ENCODE measurements at regions not wholly inside any gene's neighbourhood (a gene's known extent, or its start where the extent isn't known, plus 50 kb on each side); places are given as distances from the start of the nearest gene placed in this dataset.

GRCh38 chr1:30814292-30814691 lies 56.7 kb upstream of the LAPTM5 start (continued):
- TF ChIP-seq HSF1 (IDR thresholded peaks at IDR 0.05; ENCODE audit: low read depth, low read length) (no peak), ZNF384 (IDR thresholded peaks at IDR 0.05; ENCODE audit: borderline replicate concordance, low read depth, low read length) (no peak)

- no peak overlapping the region for H3K4me3 ChIP-seq
- no peak overlapping the region for H3K9ac ChIP-seq (ENCODE audit: control insufficient read depth, insufficient read depth, low read length)
- H3K27me3 ChIP-seq (replicated peaks in 1 of 2; ENCODE audit: control insufficient read depth in 2 of 2, insufficient read depth in 2 of 2, low read length in 1 of 2), result peaks cover 18 to 21% of the 10 kb centered on the region in 2 experiments
- FAIRE-seq (no peak), ATAC-seq (no peak), DNase-seq (ENCODE audit: low read depth, low spot score) (no peak)
- H3K4me1 ChIP-seq (ENCODE audit: control insufficient read depth, insufficient read depth, low read length), result no peaks in the 10 kb centered on the region
- no peak overlapping the region for H3K4me2 ChIP-seq (ENCODE audit: control insufficient read depth, insufficient read depth)
- H3K27ac ChIP-seq (ENCODE audit: control insufficient read depth, insufficient read depth), result no peak overlapping the region
- intact Hi-C loops (cut with micrococcal nuclease; ENCODE audit: unreplicated experiment), result no loop called here
- ChIA-PET POLR2A (no interaction called here), RAD21 (ENCODE audit: unreplicated experiment) (no interaction called here), CTCF (interaction anchor here (0.7 to 1.0 kb wide), 2 partner anchors 10 to 99 kb away, joined by 3 read pairs; no protein-coding TSS in a partner anchor), SMC1A (ENCODE audit: uncharacterized antibody, unreplicated experiment) (no interaction called here)
- H2AFZ ChIP-seq (ENCODE audit: control insufficient read depth, low read depth, low read length), result no peak overlapping the region
- H3K9me3 ChIP-seq (replicated peaks; ENCODE audit: control insufficient read depth, insufficient read depth, low read length), result no peaks in the 10 kb centered on the region
- no peaks in the 10 kb centered on the region for H3K79me2 ChIP-seq (ENCODE audit: control insufficient read depth, insufficient read depth, low read length)
- no peaks in the 10 kb centered on the region for H3K36me3 ChIP-seq (ENCODE audit: control insufficient read depth in 2 of 2, insufficient read depth in 2 of 2, low read length in 1 of 2)
- H4K20me1 ChIP-seq (ENCODE audit: control insufficient read depth, insufficient read depth), result no peaks in the 10 kb centered on the region
- no TSS peak for BruUV-seq (replicated peaks)
- no peak for TF ChIP-seq MLLT1 (IDR thresholded peaks at IDR 0.05)
- no peak for TF ChIP-seq MEF2B (IDR thresholded peaks at IDR 0.05; ENCODE audit: partially characterized antibody, poor library complexity, severe bottlenecking)
- TF ChIP-seq BHLHE40 (IDR thresholded peaks at IDR 0.05; ENCODE audit: borderline replicate concordance in 1 of 2, low read depth in 2 of 2, low read length in 1 of 2), result no peak
- no peak for TF ChIP-seq FOXK2 (IDR thresholded peaks at IDR 0.05)
- no peak for TF ChIP-seq CTCF (IDR thresholded peaks at IDR 0.05 in 2 of 3, conservative IDR thresholded peaks at IDR 0.05 in 1 of 3; ENCODE audit: control insufficient read depth in 2 of 3, extremely low read depth in 1 of 3, insufficient read depth in 1 of 3, low read depth in 3 of 3, low read length in 3 of 3)
- TF ChIP-seq CHD4 (IDR thresholded peaks at IDR 0.05), result no peak
- no peak for TF ChIP-seq POLR2AphosphoS2 (IDR thresholded peaks at IDR 0.05; ENCODE audit: low read depth, low read length)
- TF ChIP-seq NKRF (conservative IDR thresholded peaks at IDR 0.05), result no peak
- TF ChIP-seq JUNB (IDR thresholded peaks at IDR 0.05), result no peak
- in situ Hi-C loops (cut with MboI), result no loop called here
- 25% methylated on average over 3 of the region's 3 CpGs for WGBS (ENCODE audit: insufficient coverage, insufficient replicate concordance, low lambda C conversion rate, missing lambda C conversion rate)
Measured at GRCh38 chr1:30812076-30812475, 54.5 kb upstream of the LAPTM5 start.

Measured in GM12878 (cell line).